GDM1 (cell line): ENCODE measurements at regions not wholly inside any gene's neighbourhood (a gene's known extent, or its start where the extent isn't known, plus 50 kb on each side); places are given as distances from the start of the nearest gene placed in this dataset.
"Not testable (repeated sequence)": the region's sequence is repeated elsewhere in the genome, so short reads cannot be mapped to it uniquely, and the experiment has no call there.

ENCODE experiments used
- DNase-seq: peaks from one replicate; lab custom pipeline; 2025; lab: John Stamatoyannopoulos, UW

DNA sequence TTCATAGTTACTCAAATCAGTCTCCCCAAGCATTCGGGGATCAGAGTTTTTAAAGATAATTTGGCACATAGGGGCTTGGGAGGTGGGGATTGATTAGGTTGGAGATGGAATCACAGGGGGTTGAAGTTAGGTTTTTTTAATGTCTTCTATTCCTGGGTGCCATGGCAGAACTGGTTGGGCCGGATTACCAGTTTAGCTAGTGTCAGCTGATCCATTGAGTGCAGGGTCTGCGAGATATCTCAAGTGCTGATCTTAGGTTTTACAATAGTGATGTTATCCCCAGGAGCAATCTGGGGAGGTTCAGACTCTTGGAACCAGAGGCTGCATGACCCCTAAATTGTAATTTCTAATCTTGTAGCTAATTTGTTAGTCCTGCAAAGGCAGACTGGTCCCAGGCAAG lies 163.5 kb upstream of the ATP10A start:
- not testable (repeated sequence) for DNase-seq

DNA sequence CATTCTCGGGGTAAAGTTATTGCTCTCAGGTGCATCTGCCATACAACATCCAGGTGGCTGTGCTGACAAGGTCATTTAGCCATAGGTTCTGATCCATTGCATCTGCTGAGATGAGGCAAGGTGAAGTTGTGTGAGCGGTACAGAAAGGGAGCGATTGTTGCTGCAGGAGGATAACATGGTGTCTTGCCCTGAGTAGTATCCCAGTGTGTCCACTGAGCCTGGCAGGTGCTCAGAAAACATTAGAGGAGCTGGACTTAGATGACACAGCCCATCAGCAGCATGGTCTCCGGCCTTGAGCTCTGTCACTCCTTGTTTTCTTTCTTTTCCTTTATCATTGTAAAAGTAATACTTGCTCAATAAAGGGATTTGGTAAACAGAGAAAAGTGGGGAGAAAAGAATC lies 161.1 kb upstream of the ATP10A start:
- no peak for DNase-seq

DNA sequence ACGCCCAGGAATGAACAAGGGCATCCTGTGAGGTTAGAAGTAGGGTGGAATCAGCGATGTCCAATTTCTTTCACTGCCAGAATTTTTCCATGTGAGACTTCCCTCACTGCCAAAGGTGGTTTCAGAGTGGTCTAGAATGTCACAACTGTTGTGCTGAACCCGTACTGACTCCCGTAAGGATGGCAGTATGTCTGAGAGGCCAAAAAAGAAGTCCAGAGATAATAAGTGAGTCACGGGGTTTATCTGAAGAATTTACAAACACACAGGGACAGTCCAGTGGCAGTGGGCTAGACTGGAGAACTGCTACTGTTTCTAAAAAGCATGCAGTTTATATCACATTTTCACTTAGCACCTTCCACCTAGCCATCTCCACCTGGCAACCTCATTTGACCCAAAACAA lies 160.6 kb upstream of the ATP10A start:
- no peak for DNase-seq

DNA sequence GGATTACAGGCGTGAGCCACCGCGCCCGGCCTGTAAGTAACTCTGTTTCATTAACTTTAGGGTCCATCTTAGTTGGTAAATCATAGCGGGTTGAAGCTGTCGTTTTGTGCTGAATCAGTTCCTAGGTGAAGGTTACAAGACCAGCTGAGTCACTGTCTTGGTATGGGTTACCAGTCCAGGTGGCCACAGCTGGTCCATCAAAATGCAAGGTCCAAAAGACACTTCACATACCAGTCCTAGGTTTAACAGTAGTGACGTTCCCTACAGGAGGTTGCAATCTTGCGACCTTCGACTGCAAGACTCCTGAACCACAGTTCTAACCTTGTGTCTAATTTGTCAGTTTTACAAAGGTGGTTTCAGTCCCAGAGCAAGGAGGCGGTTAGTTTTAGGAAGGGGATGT lies 160.1 kb upstream of the ATP10A start:
- no peak for DNase-seq

DNA sequence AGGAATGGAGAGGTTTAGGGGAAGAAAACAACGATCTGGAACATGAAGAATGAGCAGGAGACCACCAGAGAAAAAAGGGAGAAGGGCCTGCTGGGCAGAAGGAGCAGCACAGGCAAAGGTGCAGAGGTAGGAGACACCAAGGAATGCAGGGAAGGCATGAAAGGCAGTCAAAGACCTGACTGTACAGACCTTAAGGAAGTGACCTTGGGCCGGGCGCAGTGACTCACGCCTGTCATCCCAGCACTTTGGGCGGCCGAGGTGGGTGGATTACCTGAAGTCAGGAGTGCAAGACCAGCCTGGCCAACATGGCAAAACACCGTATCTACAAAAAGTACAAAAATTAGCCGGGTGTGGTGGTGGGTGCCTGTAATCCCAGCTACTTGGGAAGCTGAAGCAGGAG lies 157.7 kb upstream of the ATP10A start:
- no peak for DNase-seq

DNA sequence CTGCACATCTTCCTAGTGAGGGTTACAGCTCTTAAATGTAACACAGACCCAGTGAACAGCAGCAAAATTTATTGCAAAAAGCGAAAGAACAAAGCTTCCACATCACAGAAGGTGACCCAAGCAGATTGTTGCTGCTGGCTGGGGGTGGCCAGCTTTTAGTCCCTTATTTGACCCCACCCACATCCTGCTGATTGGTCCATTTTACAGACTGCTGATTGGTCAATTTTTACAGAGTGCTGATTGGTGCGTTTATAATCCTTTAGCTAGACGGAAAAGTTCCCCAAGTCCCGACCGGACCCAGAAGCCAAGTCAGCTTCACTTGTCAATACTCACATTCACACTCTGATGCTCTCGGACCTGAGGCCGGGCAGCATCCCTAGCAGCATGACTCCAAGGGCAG lies 154.5 kb upstream of the ATP10A start:
- DNase-seq = no peak

DNA sequence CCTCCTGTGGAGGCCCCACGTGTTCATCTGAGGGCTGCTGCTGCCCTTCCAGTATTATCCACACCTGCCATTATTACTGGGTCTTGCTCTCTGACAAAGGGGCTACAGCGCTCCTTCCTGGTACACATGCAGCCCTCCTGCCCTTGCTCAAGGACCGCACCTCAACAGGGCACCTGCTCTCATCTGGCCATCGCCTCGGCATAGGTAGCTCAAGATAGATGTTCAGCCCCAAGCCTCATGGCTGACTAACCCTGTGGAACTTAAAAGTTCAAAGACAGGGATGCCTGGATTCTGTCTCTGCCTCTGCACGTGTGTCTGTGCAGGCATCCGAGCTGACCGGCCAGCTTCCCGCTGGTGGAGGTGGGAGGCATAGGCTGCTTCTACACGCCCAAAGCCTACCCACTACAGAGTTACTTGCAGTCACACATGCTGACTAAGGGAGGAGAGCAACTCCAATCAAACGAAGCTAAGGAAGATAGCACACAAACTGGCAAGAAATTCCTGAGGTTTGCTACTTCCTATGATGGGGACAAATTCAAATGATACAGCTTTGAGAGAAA lies 152.5 kb upstream of the ATP10A start:
- no peak for DNase-seq

DNA sequence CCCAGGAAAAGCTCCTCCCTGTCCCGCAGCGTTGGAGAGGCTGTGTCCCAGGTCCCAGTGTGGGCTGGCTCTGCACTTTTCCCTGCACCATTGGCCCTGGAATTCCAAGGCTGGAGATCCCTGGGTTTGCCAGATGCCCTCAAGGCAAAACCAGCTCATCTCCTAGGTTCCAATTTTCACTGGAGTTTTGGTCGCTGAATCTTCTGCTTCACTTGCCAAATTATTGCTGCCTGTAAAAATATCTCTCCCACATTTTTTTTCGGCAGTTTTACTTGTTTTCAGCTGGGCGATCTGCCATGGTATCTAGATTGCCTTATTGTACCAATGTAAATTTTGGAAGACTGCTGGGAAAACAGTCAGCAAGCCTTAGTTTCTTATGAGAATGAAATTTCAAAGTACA lies 150.9 kb upstream of the ATP10A start:
- DNase-seq = no peak

DNA sequence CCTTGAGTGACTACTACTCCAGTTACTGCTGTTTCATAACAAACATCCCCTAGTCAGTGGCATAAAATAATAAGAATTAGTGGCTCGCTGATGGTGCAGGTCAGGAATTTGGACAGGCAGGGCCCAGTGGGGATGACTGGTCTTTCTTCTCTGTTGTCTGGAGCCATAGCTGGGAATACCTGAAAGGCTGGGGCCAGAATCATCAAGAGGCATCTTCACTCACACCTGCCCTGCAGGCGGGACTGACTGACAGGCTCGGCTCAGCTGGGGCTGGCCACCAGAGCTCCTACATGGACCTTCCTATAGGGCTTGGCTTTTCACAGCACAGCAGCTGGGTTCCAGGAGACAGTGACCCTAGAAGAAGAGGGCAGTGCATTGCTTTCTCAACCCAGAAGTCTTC lies 148.8 kb upstream of the ATP10A start:
- no peak for DNase-seq

DNA sequence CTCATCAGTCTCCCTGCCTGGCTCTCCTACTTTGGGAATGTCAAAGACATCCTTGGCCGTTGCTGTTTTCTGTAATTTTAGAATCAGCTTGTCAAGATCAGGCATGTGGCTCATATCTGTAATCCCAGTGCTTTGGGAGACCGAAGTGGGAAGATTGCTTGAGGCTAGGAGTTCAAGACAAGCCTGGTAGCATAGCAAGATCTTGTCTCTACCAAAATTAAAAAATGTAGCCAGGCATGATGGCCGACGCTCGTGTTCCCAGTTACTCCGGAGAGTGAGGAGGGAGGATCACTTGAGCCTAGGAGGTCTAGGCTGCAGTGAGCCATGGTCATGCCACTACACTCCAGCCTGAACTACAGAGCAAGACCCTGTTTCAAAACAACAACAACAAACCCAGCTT lies 144.0 kb upstream of the ATP10A start:
- no peak for DNase-seq

DNA sequence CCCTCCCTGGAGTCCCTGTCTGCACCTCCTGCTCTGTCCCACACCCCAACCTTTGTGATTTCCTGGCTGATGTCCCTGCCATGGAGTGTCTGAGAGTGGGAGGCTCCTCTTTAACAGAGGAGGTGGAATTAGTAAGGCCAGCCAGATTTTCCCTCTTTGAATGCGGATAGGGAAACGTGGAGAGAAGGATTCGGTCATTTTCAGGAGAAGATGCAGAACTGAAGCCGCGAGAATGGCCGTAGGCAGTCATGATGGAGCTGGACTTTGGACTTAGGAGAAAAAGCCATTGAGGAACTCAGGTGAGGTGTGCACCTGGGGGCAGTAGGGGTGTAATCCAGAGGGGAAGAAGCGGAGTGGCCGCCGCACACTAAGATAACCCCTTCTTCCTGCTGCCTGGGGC lies 138.1 kb upstream of the ATP10A start:
- DNase-seq = no peak

DNA sequence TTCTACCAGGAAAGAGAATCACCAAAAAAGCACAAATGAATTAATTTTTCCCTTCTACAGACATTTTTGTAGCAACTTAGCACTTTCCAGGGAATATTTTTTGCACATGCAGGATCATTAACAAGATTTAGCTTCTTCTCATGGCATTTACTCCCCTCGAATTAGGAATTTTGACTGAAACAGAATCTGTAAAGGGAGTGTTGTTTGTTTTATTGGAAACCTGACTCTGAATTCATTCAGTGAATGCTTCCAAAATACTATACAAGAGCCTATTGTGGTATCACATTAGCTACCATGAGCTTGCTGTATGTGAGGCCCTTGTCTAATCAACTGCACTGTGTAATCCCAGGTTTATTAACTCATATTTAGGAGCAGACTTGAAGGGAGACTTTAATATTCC lies 130.4 kb upstream of the ATP10A start:
- DNase-seq = no peak

DNA sequence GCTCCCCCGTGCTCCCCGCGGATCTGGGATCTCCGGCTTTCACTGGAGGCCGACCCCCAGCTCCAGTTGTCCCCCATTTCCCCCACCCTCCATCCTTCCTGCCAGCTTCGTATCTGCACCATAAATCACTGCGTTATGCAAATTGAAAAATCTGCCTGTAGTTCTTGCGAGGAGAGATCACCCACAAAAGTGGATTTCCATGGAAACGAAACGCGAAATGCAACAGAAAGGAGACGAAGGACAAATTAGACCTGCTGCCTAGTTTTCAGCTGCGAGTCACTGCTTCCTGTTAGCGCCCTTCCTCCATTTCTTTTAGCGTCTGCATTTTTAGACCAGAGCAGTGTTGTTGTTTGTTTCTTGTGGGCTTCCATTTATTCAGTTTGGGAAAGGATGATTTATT lies 127.1 kb upstream of the ATP10A start:
- no peak for DNase-seq

DNA sequence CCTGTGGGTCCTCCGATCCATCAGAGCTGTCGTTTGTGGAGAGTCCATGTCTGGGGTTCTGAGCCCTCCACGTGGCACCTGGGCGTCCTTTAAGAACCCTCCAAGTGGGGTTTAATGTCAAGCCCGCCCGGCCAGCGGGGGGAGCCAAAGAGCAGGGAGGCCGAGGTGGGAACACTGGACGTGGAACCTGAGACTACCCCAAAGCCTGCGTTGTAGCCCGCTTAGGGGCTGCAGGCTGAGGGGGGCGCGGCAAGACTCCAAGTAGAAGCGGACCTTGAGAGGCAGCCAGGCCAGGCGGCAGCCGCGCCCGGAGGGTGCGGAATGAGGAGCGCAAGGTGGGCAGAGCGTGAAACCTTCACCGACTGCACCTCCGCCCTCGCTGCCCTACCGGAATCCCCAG lies 126.2 kb upstream of the ATP10A start:
- DNase-seq = no peak

DNA sequence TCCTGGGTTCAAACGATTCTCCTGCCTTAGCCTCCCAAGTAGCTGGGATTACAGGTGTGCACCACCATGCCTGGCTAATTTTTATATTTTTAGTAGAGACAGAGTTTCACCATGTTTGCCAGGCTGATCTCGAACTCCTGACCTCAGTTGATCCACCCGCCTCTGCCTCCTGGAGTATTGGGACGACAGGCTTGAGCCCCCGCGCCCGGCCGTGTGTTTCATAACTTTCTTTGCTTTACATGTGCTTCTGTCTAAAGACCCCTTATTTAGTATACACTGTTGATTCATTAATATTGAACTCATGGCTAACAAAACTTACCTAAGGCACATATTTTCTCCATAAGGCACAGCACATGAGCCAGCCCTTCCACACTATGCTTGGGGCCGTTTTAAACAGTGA lies 125.6 kb upstream of the ATP10A start:
- DNase-seq = not testable (repeated sequence)

DNA sequence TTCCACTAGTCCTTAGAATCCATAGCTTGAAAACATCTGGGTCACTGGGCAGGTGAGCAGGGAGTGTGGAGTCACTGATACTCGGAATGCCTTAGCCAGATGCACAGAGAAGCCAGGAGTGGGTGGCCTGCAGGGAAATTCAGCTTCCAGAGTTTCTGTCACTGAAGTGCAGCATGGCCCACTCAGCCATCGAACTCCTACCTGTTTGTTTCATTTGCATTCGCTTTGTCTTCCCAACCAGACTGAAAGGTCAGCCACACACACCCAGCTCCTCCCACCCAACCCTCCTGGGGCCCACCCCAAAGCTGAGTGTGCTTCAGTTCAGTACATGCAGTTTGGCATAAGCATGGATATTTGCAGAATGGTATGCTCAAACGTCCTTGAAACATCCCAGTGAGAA lies 124.5 kb upstream of the ATP10A start:
- no peak for DNase-seq

DNA sequence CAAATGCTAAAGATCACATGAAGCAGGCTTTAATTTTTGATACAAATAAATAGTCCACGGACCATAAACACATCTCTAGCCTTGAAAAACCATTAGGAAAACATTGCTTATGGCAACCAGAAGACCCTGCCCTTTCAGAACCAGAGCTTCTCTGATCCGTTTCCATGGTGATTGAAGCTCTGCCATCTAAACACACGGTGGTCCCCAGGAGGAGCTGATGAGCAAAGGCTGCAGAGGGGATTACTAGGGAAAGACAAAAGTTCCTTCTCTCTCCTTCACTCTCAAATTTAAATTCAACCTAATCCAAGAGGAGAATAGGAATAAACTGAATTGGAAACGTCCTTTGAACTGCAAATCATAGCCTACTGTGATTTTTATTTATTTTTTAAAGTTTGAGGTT lies 122.0 kb upstream of the ATP10A start:
- no peak for DNase-seq

DNA sequence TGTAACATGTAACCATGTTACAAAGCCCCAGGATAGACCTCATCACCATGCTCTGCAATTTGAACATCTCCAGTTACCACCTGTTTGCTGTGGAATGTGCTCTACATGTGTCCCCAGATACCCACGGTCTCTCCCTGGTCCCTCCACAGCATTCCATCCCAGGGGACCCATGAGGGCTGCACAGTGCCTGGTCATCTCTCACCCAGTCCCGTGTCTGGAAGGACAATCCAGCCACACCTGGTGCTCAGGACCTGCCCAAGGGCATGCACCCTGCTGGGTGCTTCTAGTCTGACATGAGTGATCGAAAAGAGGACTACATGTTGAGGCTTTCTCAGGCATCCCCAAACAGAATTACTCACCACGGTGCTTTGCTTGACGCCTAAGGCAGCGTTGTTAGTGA lies 119.6 kb upstream of the ATP10A start:
- DNase-seq = no peak

DNA sequence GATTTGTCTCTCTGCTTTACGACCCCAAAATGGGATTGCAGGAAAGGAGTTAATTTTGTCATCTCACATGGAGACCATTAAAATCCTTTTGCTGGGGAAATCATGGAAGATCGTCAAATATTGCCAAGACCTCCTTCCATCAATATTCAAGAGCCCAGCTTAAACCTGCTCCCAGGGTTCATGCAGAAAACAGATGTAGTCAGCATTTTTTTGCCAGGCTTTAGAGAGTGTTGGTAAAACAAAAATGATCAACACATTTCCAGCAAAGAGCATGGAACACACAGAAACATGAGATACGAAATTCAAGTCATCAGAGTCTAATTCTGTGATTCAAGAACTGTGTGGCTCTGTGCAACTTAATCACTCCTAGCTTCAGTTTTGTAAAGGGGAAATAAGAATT lies 118.0 kb upstream of the ATP10A start:
- no peak for DNase-seq

DNA sequence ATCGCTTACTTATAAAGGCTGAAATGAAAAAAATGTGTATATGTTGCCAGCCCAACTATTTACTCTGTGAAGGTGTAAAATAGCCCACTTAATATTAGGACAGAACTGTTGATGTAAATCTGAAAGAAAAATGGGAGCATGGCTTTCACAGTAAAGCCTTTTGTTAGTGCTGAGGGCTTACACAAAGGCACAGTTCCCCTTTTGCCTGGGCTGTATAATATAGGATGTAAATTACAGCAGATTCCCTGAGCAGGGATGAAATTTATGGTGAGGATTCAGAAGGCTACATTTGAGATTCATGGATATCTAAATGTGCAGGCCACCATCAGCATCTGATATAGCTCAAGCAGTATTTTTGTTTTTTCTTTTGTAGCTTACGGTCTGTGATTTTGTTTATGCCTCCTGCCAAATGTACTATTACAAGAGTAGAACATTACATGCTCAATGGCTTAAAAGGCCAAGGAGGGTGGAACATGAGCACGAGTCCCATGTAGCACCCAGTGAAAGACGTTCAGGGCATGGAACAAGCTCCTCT lies 109.1 kb upstream of the ATP10A start:
- no peak for DNase-seq

DNA sequence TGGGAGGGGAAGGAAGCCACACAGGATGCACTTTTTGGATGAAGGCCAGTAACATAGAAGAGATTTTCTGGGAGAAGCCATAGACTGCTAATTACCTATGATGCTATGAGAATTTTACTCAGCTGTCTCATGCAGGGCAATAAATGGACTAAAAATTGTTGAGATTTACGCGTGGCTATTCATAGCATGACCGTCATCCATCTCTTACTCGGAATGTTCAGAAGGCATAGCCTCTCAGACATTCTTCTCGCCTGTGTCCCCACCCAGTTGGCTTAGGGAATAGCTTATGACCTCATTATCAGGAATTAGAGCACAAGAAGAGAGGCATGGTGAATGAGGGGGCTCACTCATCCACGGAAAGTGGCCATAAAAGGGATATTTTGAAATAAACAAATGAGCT lies 107.9 kb upstream of the ATP10A start:
- DNase-seq = no peak

DNA sequence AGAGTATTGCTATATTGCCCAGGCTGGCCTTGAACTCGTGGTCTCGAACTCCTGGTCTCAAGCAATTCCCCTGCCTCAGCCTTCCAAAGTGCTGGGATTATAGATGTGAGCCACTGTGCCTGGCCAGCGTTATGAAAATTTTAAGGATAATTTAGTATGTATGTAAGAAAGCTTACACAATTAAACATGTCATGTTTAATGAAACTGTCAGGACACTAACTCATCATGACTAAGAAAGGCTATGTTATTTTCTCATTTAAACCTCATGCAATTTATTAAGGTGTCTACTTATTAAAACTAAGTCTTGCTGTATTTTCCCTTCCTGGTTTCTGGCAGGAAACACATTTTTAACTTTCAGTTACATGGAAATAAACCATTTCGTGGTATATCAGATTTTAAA lies 106.8 kb upstream of the ATP10A start:
- DNase-seq = no peak

DNA sequence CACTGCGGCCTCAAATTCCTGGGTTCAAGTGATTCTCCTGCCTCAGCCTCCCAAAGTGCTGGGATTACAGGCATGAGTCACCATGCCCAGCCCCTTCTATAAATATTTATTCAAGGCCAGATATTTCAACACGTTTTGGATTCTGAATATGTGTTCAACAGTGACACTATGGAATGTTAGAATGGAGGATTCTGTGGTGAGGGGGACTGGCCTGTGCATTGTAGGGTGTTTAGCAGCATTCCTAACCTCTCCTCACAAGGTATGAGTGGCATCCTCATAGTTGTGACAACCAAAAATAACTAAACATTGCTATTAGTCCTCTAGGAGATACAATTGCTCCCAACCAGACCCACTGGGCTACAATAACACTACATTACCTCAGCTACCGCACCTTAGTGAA lies 104.0 kb upstream of the ATP10A start:
- no peak for DNase-seq

DNA sequence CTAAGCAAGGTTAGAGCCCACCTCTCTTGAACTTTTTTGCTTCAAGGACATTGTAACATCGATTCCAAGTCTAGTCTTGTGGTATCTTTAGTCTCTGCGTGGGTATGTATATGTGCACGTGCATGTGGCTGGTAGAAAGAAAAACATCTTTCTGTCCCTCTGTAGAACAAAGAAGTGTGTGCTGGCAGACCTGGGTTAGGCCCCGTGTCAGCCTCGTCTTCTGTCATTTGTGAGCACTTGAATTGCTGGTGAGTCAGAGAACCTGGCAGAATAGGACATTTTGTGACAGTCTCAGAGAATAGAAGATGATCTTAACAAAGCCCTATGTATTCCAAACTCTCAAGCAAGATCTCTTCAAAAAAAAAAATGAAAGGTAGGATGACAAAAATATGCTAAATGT lies 102.2 kb upstream of the ATP10A start:
- DNase-seq = no peak

DNA sequence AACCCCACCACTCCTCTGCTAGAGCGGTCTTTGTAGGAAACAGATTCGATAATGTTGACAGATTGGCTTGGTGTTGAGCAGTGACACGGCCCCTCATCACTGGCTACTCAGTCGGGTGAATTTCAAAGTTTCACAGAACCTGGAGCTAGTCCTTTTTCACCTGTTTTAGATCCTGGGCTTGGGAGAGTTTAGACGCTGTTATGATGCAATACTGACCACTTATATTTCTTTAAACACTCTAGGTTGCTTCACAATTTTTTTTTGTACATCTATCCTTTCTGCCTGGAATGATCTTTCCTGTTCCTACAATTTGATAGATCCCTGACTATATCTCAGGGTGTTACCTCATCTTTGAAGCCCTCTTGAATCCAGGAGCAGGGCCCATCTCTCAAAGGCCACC lies 97.1 kb upstream of the ATP10A start:
- no peak for DNase-seq
